GM12892 (cell line): ENCODE measurements at regions not wholly inside any gene's neighbourhood (a gene's known extent, or its start where the extent isn't known, plus 50 kb on each side); places are given as distances from the start of the nearest gene placed in this dataset.

Experiments used
- DNase-seq: peaks from one replicate; pipeline ENCODE4 v3.0.0; 2011; ENCODE audit not compliant: insufficient read length
- FAIRE-seq: peaks from 2 replicates; lab custom pipeline; 2011; peaks lifted over from hg19 to GRCh38; lab: Jason Lieb, UNC
- POLR2A ChIP-seq: IDR thresholded peaks from 2 replicates; pipeline ENCODE4 v1.6.1; 2011; ENCODE audit warnings: low read depth, low read length, control low read depth
- POLR2AphosphoS5 ChIP-seq: IDR thresholded peaks from 2 replicates; pipeline ENCODE4 v1.6.1; 2011; ENCODE audit warnings: low read depth, low read length, control low read depth
- TAF1 ChIP-seq: IDR thresholded peaks from 2 replicates; pipeline ENCODE4 v1.6.1; 2011; ENCODE audit warnings: low read depth, mild to moderate bottlenecking, control low read depth, low read length, borderline replicate concordance

DNA sequence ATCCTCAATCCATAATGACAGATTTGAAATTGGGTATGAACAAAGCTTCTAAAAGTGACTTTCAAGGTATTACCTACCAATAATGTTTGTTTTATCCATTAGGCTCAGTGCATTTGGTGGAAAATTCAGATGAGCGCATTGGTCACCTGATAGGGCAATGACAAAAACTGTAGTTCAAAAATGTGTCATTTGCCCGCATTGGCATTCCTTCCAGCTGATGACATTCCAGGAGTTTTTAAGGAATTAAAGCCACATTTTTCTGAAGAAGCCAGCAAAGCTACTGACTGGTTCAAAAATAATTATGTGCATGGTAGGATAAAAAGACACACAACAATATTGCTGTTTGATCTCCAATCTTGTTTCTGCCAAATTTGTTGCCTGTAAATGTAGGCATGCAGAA is 473.4 kb upstream of the CPEB2 start:
- no peak for FAIRE-seq
- DNase-seq: no peak
- TF ChIP-seq TAF1 (no peak), POLR2A (no peak), POLR2AphosphoS5 (no peak)

- no peak for FAIRE-seq
These were observed 472.6 kb upstream of the CPEB2 start for GRCh38 chr4:14529653-14530052.

GRCh38 chr4:14532436-14532835 is 469.8 kb upstream of the CPEB2 start:
- DNase-seq: no peak
- no peak for TF ChIP-seq POLR2AphosphoS5
- TF ChIP-seq POLR2A: no peak
- no peak for TF ChIP-seq TAF1
- no peak for FAIRE-seq

More at GRCh38 chr4:14529653-14530052, 472.6 kb upstream of the CPEB2 start:
- no peak for DNase-seq
- TF ChIP-seq POLR2AphosphoS5: no peak
- no peak for TF ChIP-seq TAF1
- no peak for TF ChIP-seq POLR2A

DNA sequence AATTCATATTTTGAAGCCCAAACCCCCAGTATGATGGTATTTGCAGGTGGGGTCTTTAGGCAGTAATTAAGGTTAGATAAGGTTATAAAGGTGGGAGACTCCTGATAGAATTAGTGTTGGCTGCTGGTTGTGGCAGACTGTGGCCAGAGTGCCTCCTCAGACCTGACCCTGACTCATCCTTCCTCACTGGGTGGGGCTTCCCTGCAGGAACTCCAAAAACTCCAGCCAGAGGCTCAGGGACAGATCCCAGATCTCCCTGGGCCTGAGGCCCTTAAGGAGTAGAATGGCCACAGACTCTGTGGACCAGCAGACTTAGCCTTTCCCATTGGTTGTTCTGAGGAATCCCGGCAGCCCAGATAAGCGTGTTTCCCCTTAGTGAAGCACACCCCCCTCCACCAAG is 463.0 kb upstream of the CPEB2 start:
- FAIRE-seq (no peak), DNase-seq (no peak)
- TF ChIP-seq POLR2A (no peak), TAF1 (no peak), POLR2AphosphoS5 (no peak)

GRCh38 chr4:14545163-14545562 is 457.1 kb upstream of the CPEB2 start:
- no peak for DNase-seq
- no peak for TF ChIP-seq POLR2AphosphoS5
- no peak for FAIRE-seq

DNA sequence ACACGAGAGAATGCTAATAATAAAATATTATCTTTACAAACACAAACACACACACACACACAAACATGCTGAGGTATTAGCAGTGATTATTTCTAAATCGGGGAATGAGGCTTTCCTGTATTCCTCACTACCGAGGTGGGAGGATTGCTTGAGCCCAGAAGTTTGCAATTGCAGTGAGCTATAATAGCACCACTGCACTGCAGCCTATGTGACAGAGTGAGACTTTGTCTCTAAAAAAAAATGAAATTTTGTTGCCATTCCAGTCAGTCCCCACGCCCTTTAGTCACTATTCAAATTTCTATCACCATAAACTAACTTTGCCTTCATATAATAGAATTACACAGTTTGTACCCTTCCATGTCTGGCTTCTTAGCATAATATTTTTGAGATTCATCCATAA is 456.5 kb upstream of the CPEB2 start:
- no peak for DNase-seq
- TF ChIP-seq POLR2A: no peak
- TF ChIP-seq TAF1: no peak
- no peak for TF ChIP-seq POLR2AphosphoS5
- no peak for FAIRE-seq

DNA sequence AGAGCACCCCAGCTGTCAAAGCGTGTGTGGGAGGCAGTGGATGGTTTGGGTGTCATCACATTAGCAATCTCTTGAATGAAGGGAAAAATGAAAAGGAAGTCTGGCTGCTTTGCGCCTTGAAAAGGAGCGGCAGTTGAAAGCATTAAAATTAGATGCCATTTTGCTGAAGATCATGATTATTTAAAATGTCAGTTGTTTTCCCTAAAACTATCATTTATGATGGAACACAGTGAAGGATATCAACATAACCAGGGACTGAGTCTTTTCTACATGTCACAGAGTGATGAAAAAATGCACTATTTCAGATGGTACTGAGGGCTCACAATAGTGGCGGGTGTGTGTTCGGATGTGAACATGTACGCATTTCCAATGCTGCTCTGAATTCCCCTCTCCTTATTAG is 450.2 kb upstream of the CPEB2 start:
- DNase-seq (no peak), FAIRE-seq (no peak)
- TF ChIP-seq POLR2A (no peak), TAF1 (no peak), POLR2AphosphoS5 (no peak)

DNA sequence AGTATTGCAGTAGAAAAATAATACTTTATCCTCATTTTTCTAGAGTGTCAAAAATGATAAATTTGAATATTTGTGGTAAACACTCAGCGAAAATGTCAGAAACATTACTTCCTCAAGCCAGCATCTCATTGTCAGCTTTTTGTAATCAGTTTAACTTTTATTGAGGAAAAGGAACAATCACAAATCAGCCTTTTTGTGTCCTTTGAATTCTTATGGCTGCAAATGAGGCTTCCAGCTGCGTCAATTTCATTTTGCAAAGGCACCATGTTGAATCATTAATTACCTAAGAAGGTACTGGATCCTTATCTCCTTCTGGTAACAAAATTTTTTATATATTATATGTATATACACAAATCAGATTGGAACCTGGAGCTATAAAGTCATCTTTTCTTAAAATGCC is 442.6 kb upstream of the CPEB2 start:
- DNase-seq (no peak), FAIRE-seq (no peak)
- no peak for TF ChIP-seq POLR2A
- no peak for TF ChIP-seq POLR2AphosphoS5
- TF ChIP-seq TAF1: no peak

- DNase-seq (no peak), FAIRE-seq (no peak)
- TF ChIP-seq TAF1 (no peak), POLR2AphosphoS5 (no peak), POLR2A (no peak)
These were observed 441.7 kb upstream of the CPEB2 start for GRCh38 chr4:14560577-14560976.

DNA sequence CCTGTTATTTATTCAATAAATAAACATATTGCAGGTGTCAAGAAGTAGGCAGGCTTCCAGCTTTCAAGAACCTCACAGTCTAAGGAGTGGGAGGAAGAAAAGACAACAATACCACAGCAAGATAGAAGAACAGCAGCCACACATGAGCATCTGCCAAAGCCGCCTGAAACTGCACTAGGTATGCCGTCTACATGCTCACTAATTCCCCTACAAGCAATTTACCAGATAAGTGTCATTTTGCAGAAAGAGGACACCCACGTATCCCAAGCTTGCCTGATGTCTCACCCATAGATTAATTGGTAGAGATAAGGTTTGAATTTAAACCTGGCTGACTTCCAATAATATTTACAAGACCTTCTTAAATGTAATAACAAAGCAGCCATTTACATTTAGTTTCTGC is 439.4 kb upstream of the CPEB2 start:
- FAIRE-seq: no peak
- no peak for DNase-seq
- no peak for TF ChIP-seq TAF1
- no peak for TF ChIP-seq POLR2AphosphoS5
- TF ChIP-seq POLR2A: no peak

DNA sequence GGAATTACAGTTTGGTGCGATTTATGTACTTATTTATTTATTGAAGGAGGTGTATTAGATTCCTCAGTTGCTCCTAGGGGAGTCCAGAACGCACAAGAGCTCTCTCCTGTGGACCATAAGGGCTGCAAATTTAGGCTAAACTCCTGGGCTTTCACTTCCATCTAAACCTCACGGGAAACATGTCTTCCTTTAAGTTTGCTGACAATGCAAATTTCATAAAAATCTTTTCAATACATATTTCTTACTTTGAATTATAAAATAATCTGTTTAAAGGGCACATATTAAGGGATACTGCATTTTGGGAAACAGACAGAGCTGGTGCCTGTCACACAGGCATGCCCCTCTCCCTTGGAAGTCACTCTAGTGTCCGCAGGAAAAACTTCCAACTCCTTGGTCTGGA is 438.0 kb upstream of the CPEB2 start:
- DNase-seq (no peak), FAIRE-seq (no peak)
- TF ChIP-seq POLR2A (no peak), TAF1 (no peak), POLR2AphosphoS5 (no peak)

- TF ChIP-seq TAF1 (no peak), POLR2A (no peak), POLR2AphosphoS5 (no peak)
These were observed 435.8 kb upstream of the CPEB2 start for GRCh38 chr4:14566518-14566917.

DNA sequence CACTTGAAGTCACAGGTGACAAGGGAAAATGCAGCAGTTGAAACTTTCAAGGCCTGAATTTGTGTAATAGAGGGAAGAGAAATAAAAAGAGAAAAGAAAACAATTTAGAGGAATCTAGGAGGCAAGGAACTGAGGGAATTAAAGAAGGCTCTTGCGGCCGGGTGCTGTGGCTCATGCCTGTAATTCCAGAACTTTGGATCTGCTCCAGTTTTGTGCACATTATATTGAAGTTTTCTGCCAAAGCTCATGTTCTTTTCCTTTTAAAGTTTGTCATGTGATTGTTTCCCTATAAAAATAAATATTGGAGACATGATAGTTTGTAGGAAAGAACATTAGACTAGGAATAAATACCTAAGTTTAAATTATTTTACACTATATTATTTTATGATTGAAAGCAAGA is 433.9 kb upstream of the CPEB2 start:
- FAIRE-seq (no peak), DNase-seq (no peak)
- TF ChIP-seq POLR2A (no peak), POLR2AphosphoS5 (no peak)

More at GRCh38 chr4:14566518-14566917, 435.8 kb upstream of the CPEB2 start:
- no peak for DNase-seq
- no peak for FAIRE-seq
